ENCODE measurements at regions not wholly inside any gene's neighbourhood (a gene's known extent, or its start where the extent isn't known, plus 50 kb on each side); places are given as distances from the start of the nearest gene placed in this dataset.

GRCh38 chr18:75805265-75805664 lies 377.8 kb upstream of the SMIM21 start (continued):
- TF ChIP-seq ZNF462 (CRISPR knock-in tag; IDR thresholded peaks at IDR 0.05) (no peak), EZH2 (IDR thresholded peaks at IDR 0.05; ENCODE audit: low read depth, unreplicated experiment) (no peak), POLR2AphosphoS5 (IDR thresholded peaks at IDR 0.05; ENCODE audit: low read depth) (no peak), CREB1 (CRISPR knock-in tag; IDR thresholded peaks at IDR 0.05; ENCODE audit: low read depth) (no peak), CTCF (conservative IDR thresholded peaks at IDR 0.05; ENCODE audit: low read depth in 2 of 2) (no peak), ZNF114 (CRISPR knock-in tag; IDR thresholded peaks at IDR 0.05) (no peak), ZNF331 (CRISPR knock-in tag; IDR thresholded peaks at IDR 0.05; ENCODE audit: low read depth) (no peak)

- no peak overlapping the region for H3K4me3 ChIP-seq
- H3K27me3 ChIP-seq (ENCODE audit: insufficient read depth): no peaks in the 10 kb centered on the region
- DNase-seq (ENCODE audit: low spot score) (no peak), ATAC-seq (no peak)
- no peak overlapping the region for H2AFZ ChIP-seq
- no peaks in the 10 kb centered on the region for H4K20me1 ChIP-seq (replicated peaks; ENCODE audit: insufficient read depth)
- Mint-ChIP-seq H3K36me3 (ENCODE audit: low read depth) (no peaks in the 10 kb centered on the region), H3K4me3 (no peak overlapping the region), H3K27me3 (ENCODE audit: insufficient read depth, low read depth, poor library complexity) (peaks cover 1% of the 10 kb centered on the region), H3K4me1 (peaks cover 3% of the 10 kb centered on the region; the same call in 2 of the 3 replicates), H3K9me3 (no peaks in the 10 kb centered on the region), H3K27ac (no peak overlapping the region)
- H3K4me1 ChIP-seq (ENCODE audit: insufficient read depth): no peaks in the 10 kb centered on the region
- H3K27ac ChIP-seq (ENCODE audit: low read depth): no peak overlapping the region
- no peak for TF ChIP-seq REST (IDR thresholded peaks at IDR 0.05; ENCODE audit: unreplicated experiment)
- TF ChIP-seq CREB1 (CRISPR knock-in tag; IDR thresholded peaks at IDR 0.05; ENCODE audit: low read depth): no peak
- TF ChIP-seq EZH2phosphoT487 (IDR thresholded peaks at IDR 0.05; ENCODE audit: unreplicated experiment): no peak
- no peak for TF ChIP-seq STAT1 (IDR thresholded peaks at IDR 0.05; ENCODE audit: unreplicated experiment)
- no peak overlapping the region for H3K4me2 ChIP-seq
- H3K36me3 ChIP-seq (ENCODE audit: insufficient read depth): no peaks in the 10 kb centered on the region
- H3K9me2 ChIP-seq (ENCODE audit: insufficient read depth): no peaks in the 10 kb centered on the region
- H3K79me2 ChIP-seq (replicated peaks; ENCODE audit: insufficient read depth): no peaks in the 10 kb centered on the region
- H3F3A ChIP-seq (replicated peaks; ENCODE audit: low read depth): no peaks in the 10 kb centered on the region
These were observed 375.2 kb upstream of the SMIM21 start for GRCh38 chr18:75802681-75803080.

Data from GM23338 (cell line).